RWPE1 (cell line): ENCODE measurements at regions not wholly inside any gene's neighbourhood (a gene's known extent, or its start where the extent isn't known, plus 50 kb on each side); places are given as distances from the start of the nearest gene placed in this dataset.

Source experiments
- CTCF ChIA-PET: fragments of 350-600 bp; sonication (Branson Sonifier 250); formaldehyde crosslinking; extraction: SDS; loops from one replicate; lab custom pipeline; 2021; lab: Yijun Ruan, JAX
- POLR2A ChIA-PET: fragments of 400-600 bp; formaldehyde crosslinking; extraction: SDS; loops from one replicate; lab custom pipeline; 2020; ENCODE audit warnings: antibody characterized with exemption; ENCODE audit not compliant: low non-redundant PET; lab: Yijun Ruan, JAX
- DNase-seq: peaks from one replicate; pipeline ENCODE4 v3.0.0; 2012; ENCODE audit warnings: low spot score
- H3K27ac ChIP-seq: fragments of 450-650 bp; 2 replicates; pipeline ENCODE4 v1.5.1; 2017
- CTCF ChIP-seq: fragments of 450-650 bp; conservative IDR thresholded peaks from 2 replicates; pipeline ENCODE4 v1.5.1; 2017; ENCODE audit warnings: low read depth, mild to moderate bottlenecking

- ChIA-PET CTCF (interaction anchor here (0.6 to 0.7 kb wide), 2 partner anchors 24 to 551 kb away, joined by 3 to 5 read pairs; no protein-coding TSS in a partner anchor), POLR2A (no interaction called here)
- TF ChIP-seq CTCF, result no peak
- no peak overlapping the region for H3K27ac ChIP-seq
- no peak for DNase-seq
Measured at GRCh38 chr3:117610156-117610555, 900.6 kb downstream of the TUSC7 start.

GRCh38 chr3:117611211-117611610, 901.6 kb downstream of the TUSC7 start:
- POLR2A ChIA-PET, result no interaction called here
- CTCF ChIA-PET, result interaction anchor here (0.5 kb wide), 1 partner anchor 202 kb away, joined by 3 read pairs; no protein-coding TSS in a partner anchor
- H3K27ac ChIP-seq, result no peak overlapping the region
- no peak for TF ChIP-seq CTCF
- no peak for DNase-seq

GRCh38 chr3:117616227-117616626, 906.6 kb downstream of the TUSC7 start:
- ChIA-PET CTCF (no interaction called here), POLR2A (no interaction called here)
- no peak for DNase-seq
- no peak overlapping the region for H3K27ac ChIP-seq
- no peak for TF ChIP-seq CTCF

GRCh38 chr3:117617906-117618305, 908.3 kb downstream of the TUSC7 start:
- no peak for DNase-seq

GRCh38 chr3:117618462-117618861, 908.9 kb downstream of the TUSC7 start:
- H3K27ac ChIP-seq, result no peak overlapping the region
- TF ChIP-seq CTCF, result no peak
- ChIA-PET POLR2A (no interaction called here), CTCF (no interaction called here)
- no peak for DNase-seq

More at GRCh38 chr3:117617906-117618305, 908.3 kb downstream of the TUSC7 start:
- no peak overlapping the region for H3K27ac ChIP-seq
- POLR2A ChIA-PET, result no interaction called here
- TF ChIP-seq CTCF, result no peak
- CTCF ChIA-PET, result interaction anchor here (0.6 kb wide), 1 partner anchor 26 kb away, joined by 4 read pairs; no protein-coding TSS in a partner anchor

GRCh38 chr3:117619805-117620204, 910.2 kb downstream of the TUSC7 start:
- POLR2A ChIA-PET, result no interaction called here
- no peak overlapping the region for H3K27ac ChIP-seq
- DNase-seq, result no peak
- CTCF ChIA-PET, result no interaction called here
- TF ChIP-seq CTCF, result no peak
